ENCODE measurements at regions not wholly inside any gene's neighbourhood (a gene's known extent, or its start where the extent isn't known, plus 50 kb on each side); places are given as distances from the start of the nearest gene placed in this dataset.
A peak's percentile ranks its signal among the peaks of the same experiment; 100 is the strongest.

DNA sequence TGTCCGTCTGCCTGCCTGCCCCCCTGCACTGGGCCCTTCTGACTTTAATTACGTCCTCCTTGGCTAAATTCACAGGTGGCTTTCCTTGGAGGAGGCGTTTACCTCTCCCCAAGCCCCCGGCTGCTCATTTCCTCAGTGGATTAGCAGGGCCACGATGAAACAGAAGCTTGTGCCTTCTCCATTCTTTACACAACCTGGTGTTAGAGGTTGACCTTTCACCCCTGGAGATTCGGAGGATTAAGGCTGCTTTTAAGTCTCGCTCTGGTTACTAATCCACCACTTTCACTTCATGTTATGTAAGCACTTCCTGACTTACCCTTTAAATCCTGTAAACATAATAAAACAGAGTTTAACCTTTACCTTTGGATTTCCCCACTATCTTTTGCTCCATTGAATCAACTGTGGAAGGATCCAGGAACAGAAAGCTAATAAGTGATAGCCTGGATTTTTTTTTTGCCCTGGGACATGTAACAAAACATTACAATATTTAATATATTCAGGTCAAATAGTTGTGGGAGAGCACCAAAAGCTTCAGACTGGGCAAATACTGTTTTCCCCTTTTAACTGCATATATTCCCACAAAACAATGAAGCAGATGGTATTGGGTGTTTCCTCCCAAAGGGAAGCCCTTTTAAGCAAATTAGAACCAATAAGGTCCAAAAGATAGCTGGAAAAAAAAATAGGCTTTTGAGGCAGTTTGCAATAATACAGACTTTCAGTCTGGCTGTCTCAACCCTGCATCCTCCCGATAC, 370.2 kb downstream of the EN1 start:
- CTCF ChIA-PET = no interaction called here
- DNase-seq (ENCODE audit: low spot score) = no peak
- POLR2A ChIA-PET (ENCODE audit: low non-redundant PET) = no interaction called here
- H3K27ac ChIP-seq = no peak overlapping the region
- TF ChIP-seq, protein P1, sequence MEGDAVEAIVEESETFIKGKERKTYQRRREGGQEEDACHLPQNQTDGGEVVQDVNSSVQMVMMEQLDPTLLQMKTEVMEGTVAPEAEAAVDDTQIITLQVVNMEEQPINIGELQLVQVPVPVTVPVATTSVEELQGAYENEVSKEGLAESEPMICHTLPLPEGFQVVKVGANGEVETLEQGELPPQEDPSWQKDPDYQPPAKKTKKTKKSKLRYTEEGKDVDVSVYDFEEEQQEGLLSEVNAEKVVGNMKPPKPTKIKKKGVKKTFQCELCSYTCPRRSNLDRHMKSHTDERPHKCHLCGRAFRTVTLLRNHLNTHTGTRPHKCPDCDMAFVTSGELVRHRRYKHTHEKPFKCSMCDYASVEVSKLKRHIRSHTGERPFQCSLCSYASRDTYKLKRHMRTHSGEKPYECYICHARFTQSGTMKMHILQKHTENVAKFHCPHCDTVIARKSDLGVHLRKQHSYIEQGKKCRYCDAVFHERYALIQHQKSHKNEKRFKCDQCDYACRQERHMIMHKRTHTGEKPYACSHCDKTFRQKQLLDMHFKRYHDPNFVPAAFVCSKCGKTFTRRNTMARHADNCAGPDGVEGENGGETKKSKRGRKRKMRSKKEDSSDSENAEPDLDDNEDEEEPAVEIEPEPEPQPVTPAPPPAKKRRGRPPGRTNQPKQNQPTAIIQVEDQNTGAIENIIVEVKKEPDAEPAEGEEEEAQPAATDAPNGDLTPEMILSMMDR (conservative IDR thresholded peaks at IDR 0.05; ENCODE audit: low read depth) = no peak

DNA sequence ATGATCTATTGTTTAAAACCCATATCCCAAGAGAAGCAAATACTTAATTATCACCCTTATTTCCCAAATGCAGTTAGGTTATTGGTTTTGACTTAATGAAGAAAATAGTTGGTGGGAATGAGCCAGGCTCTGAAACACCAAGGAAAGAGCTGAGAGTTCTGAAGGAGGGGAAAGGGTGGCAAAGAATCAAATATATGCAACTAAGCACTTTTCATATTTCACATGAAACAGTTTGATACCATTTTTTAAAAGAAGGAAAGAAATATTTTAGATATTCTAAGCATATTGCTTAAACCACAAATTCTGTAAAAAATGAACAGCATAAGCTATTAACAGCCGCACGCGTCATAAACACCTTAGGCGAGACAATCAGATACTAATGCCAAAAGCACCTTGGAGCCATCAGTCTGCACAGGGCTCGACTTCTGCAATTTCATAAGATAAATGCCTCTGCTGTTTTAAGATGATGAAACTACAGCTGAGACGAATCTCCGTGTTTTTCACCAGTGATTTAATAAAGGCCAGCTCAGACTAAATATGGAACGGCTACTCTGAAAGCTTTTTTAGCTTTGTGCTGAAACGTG, 371.7 kb downstream of the EN1 start:
- CTCF ChIA-PET = no interaction called here
- POLR2A ChIA-PET (ENCODE audit: low non-redundant PET) = no interaction called here
- no peak overlapping the region for H3K27ac ChIP-seq
- DNase-seq (ENCODE audit: low spot score) = no peak
- TF ChIP-seq, protein P1 (conservative IDR thresholded peaks at IDR 0.05; ENCODE audit: low read depth) = no peak

DNA sequence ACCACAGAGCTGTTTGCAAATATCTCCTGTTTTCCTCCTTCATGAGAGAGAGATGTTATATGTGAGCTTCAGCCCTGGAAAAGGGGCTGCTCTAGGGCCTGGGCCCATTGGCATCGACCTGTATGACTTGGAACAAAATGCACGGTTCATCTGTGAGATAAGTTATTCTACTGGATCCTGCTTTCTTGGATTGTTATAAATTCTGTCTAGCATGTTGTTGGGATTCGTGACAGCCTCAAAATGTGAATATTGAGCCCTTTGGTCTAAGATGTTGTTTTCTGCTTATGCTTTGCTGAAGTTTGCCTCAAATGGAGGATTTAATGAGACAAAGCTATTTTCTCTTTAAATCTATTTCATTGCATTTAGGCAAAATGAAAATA, 372.9 kb downstream of the EN1 start:
- POLR2A ChIA-PET (ENCODE audit: low non-redundant PET) = no interaction called here
- CTCF ChIA-PET = no interaction called here
- no peak for DNase-seq (ENCODE audit: low spot score)
- TF ChIP-seq, protein P1 (conservative IDR thresholded peaks at IDR 0.05; ENCODE audit: low read depth) = no peak
- H3K27ac ChIP-seq = no peak overlapping the region

DNA sequence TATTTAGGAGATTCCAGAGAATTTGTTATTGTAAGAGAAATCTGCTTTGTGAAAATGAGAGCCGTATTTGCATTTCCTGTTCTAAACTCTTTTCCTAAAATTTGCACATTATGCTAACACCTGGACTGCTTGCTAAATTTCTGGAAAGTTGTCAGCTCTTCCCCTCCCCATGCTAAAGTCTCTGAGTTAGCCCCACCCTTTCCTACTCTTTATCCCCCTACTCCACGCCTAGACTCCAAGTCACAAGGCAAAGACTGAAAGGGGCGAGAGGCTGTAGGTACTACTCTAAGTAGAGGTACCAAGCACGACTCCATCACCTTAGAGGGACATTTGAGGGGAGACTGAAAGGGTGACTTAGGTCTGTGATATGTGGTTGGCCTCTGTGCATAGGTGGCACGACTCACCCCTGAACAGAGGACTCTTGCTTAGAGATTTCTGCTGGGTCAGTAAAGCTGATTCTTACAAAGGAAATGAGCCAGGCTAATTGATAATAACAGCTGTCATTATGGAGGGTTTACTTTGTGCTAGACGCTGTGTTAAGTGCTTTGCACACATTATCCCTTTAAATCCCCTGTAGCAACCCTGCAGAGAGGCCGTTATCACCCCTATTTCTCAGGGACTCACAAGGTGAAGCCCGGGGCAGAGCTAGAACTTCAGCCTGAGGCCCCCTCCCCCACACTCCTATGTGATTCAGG, 373.5 kb downstream of the EN1 start:
- DNase-seq (ENCODE audit: low spot score) = no peak
- TF ChIP-seq, protein P1 (conservative IDR thresholded peaks at IDR 0.05; ENCODE audit: low read depth) = no peak
- POLR2A ChIA-PET (ENCODE audit: low non-redundant PET) = no interaction called here
- CTCF ChIA-PET = no interaction called here
- H3K27ac ChIP-seq = no peak overlapping the region

DNA sequence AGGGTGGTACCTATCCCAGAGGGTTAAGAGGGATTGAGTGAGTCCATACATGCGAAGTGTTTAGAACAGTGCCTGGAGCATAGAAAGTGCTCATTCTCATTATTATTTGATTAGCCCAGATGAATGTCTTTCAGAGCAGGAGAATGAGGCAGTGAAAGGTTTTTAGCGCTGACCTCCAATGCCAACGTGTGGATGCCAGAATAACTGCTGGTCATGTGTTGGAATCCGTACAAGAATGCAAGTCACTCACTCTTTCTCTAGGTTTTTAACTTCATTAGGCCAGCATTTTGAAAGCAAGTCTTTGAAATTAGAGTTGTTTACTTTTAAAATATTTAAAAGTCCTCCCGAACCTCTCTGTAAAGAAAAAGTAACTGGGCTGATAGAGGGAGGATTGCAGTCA, 374.2 kb downstream of the EN1 start:
- no peak for DNase-seq (ENCODE audit: low spot score)
- CTCF ChIA-PET = no interaction called here
- TF ChIP-seq, protein P1 (conservative IDR thresholded peaks at IDR 0.05; ENCODE audit: low read depth) = no peak
- no peak overlapping the region for H3K27ac ChIP-seq
- POLR2A ChIA-PET (ENCODE audit: low non-redundant PET) = no interaction called here

DNA sequence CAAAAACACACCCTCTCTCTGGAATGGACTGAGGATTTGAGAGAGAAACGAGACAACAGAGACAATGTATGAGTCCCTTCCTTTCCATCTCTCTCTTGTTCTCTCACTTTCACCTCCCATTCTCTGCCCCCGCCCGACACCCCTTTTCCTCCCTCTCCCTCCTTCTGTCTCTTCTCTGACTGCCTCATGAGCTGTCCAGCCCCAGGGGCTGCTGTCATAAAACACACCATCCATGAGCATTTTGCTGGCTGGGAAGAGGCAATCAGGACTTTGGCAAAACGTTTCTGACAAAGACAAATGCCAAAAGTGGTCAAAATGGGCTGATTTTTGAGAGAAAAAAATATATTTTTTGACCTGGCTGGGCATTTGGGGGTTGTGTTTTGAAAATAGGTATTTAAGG, 377.2 kb downstream of the EN1 start:
- TF ChIP-seq, protein P1 (conservative IDR thresholded peaks at IDR 0.05; ENCODE audit: low read depth) = no peak
- POLR2A ChIA-PET (ENCODE audit: low non-redundant PET) = no interaction called here
- CTCF ChIA-PET = no interaction called here
- DNase-seq (ENCODE audit: low spot score) = peak; percentile 16
- H3K27ac ChIP-seq = no peak overlapping the region

All from RWPE1 (cell line).